NOMO-1 (cell line): ENCODE measurements at regions not wholly inside any gene's neighbourhood (a gene's known extent, or its start where the extent isn't known, plus 50 kb on each side); places are given as distances from the start of the nearest gene placed in this dataset.
"Not testable (repeated sequence)": the region's sequence is repeated elsewhere in the genome, so short reads cannot be mapped to it uniquely, and the experiment has no call there.

ENCODE experiments used
- DNase-seq, 2 experiments: peaks; one replicate each; lab custom pipeline; 2025; ENCODE audit not compliant: unreplicated experiment in 2 of 2; lab: John Stamatoyannopoulos, UW

GRCh38 chr13:64197232-64197631 lies 2781.6 kb upstream of the PCDH20 start:
- DNase-seq = no peak

GRCh38 chr13:64186503-64187250 lies 2771.0 kb upstream of the PCDH20 start:
- no peak for DNase-seq

GRCh38 chr13:64186071-64186470 lies 2770.4 kb upstream of the PCDH20 start:
- no peak for DNase-seq

DNA sequence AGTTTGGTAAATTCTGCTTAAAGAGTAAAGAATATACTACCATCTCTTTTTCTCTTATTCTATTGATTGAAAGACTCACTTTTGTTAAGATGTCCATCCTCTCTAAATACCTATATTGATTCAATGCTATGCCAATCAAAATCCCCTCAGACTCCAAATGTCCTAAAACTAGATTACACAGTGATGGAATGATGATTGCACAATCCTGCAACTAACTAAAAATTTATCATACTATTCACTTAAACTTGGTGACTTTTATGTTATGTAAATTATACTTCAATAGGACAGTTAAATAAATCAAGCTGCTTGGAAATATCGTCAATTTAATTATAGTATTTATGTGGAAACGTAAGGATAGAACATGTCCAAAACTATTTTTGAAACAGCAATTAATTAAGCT lies 2765.1 kb upstream of the PCDH20 start:
- DNase-seq = no peak

GRCh38 chr13:64165826-64166225 lies 2750.2 kb upstream of the PCDH20 start:
- DNase-seq = no peak

DNA sequence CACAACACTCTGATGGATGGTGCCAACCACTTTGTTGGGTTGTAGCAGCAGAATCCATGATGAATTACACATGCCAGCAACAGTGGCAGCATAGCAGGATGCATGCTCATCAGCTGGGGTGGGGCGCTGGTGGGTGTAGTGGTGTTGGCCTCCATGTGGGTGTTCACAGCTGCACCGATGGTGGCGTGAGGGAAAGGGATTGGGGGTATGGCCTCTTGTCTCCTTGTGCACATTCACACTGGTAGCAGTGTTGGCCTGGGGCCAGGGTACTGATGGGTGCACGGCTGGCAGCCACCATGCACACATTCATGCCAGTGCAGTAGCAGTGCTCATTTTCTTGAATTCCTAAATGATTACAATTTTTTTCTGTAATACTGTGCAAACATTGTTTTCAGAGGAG lies 2748.8 kb upstream of the PCDH20 start:
- DNase-seq = no peak

GRCh38 chr13:64160479-64160878 lies 2744.8 kb upstream of the PCDH20 start:
- DNase-seq = no peak

DNA sequence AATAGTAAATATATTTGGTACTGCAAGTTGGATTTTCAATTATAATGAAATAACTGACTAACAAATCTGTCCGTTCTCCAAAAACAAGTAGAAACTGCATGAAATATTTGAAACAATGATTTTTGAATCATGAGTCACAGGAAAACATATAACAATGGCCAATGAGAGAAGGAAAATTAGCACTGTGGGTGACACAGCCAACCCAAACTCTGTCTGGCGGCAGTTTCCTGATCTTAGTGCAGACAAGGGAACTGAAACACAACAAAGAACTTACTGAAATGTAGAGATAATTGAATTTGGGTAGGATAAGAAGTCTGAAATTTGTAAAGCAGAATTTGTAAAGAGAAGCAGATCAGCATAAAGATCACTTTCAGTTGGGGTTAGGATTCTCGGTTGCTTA lies 2743.3 kb upstream of the PCDH20 start:
- DNase-seq = no peak

- DNase-seq = no peak
Observed at GRCh38 chr13:64154514-64154913, 2738.9 kb upstream of the PCDH20 start.

GRCh38 chr13:64130600-64130999 lies 2715.0 kb upstream of the PCDH20 start:
- DNase-seq = no peak

GRCh38 chr13:64130171-64130570 lies 2714.5 kb upstream of the PCDH20 start:
- no peak for DNase-seq

DNA sequence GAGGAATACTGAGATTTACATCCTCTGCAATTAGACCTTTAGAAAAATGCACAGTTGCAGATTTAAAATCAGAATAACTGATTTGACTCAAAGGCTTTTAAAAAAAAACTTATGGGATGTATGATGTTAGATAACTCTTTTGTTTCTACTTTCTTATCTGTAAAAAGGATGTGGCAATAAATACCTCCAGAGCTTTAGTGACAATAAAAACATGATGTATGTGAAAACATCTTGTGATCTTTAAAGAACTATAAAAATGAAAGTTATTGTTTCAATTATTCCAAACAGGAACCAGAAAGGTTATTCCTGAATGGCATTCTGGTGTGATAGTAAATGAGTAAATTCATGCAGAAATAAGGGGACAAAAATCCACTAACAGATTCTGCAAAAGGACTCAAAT lies 2712.2 kb upstream of the PCDH20 start:
- no peak for DNase-seq

DNA sequence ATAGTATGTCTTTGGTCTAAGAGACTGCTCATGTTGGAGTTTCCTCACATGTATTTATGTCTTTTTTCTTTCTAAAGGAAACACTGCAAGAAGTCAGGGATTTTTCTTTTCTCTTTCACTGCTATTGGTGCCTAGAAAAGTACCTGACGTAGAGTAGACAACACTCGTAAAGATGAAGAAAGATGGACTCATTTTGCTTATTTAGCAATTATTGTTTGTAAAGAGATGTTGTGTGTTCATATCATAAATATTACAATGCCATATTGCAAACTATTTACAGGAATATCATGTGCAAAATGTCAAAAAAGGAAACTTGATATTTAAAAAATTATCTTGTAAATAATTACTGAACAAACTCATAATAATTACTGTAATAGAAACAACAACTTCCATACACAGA lies 2711.5 kb upstream of the PCDH20 start:
- DNase-seq = no peak

DNA sequence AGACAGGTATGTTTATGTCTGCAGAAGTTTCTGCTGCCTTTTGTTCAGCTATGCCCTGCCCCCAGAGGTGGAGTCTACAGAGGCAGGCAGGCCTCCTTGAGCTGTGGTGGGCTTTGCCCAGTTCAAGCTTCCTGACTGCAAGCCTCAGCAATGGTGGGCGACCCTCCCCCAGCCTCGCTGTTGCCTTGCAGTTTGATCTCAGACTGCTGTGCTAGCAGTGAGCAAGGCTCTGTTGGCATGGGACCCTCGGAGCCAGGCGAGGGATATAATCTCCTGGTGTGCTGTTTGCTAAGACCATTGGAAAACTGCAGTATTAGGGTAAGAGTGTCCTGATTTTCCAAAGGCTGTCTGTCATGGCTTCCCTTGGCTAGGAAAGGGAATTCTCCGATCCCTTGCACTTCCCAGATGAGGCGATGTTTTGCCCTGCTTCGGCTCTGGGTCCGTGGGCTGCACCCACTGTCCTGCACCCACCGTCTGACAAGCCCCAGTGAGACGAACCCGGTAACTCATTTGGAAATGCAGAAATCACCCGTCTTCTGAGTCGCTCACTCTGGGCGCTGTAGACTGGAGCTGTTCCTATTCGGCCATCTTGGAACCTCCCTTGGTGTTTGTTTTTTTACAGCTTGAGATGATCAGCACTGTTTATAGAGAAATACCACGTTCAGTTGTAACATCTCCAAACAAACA lies 2705.5 kb upstream of the PCDH20 start:
- not testable (repeated sequence) for DNase-seq

GRCh38 chr13:64099994-64100393 lies 2684.3 kb upstream of the PCDH20 start:
- no peak for DNase-seq

GRCh38 chr13:64090311-64090710 lies 2674.7 kb upstream of the PCDH20 start:
- no peak for DNase-seq

GRCh38 chr13:64088491-64088890 lies 2672.8 kb upstream of the PCDH20 start:
- DNase-seq = no peak

GRCh38 chr13:64087624-64088023 lies 2672.0 kb upstream of the PCDH20 start:
- no peak for DNase-seq

DNA sequence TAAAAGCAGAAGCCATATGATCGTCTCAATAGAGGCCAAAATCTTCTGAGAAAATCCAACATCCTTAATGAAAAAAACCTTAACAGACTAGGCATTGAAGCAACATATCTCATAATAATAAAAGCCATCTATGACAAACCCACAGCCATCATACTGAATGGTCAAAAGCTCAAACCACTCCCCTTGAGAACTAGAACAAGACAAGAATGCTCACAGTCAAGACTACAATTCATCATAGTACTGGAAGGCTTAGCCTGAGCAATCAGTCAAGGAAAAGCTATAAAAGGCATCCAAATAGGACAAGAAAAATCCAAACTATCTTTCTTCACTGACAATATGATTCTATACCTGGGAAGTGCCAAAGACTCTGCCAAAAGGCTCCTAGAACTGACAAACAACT lies 2668.2 kb upstream of the PCDH20 start:
- DNase-seq = no peak

GRCh38 chr13:64083396-64083795 lies 2667.7 kb upstream of the PCDH20 start:
- DNase-seq = no peak

DNA sequence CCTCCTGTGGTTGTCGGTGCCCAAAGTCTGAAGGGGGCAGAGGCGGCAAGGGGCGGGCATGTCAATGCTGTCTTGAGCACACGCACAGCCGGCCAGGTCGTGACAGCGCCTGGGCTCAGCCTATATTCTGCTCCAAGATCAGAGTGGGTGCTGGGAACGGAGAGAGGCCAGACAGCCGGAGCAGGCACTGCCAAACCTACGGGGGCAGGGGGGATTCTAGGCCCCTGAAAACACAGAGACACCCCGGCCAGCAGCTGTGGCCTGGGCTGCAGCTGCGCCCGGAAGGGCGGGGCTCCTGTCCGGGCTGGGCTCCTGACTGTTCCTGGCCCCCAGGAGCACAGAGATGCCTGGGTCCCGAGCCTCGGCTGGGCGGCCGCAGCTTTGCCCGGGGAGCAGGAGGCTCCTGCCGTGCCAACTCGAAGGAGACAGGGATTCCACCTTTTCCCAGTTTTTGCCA lies 2662.9 kb upstream of the PCDH20 start:
- DNase-seq = no peak

DNA sequence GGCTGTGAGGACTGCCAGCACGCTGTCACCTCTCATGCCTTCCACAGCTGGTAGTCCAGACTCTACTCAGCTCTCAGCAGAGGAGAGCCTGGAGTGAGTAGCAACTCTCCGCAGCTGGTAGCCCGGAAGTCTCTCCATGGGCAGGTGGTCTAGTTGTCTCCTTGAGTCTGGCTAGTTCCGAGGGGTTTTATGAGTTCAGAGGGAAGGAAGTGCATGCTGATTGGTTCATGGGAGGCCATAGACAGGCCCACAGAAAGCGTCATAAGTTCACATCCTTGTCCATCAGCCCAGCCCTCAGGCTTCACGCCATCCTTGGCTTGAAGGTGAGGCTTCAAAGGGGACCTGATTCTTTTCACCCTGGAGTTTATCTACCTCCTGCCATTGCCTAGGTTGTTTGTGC lies 2662.4 kb upstream of the PCDH20 start:
- no peak for DNase-seq
